Smooth muscle cell (in vitro differentiated cells): ENCODE measurements at regions not wholly inside any gene's neighbourhood (a gene's known extent, or its start where the extent isn't known, plus 50 kb on each side); places are given as distances from the start of the nearest gene placed in this dataset.

Experiments
- DNase-seq: peaks from one replicate; lab custom pipeline; 2025; ENCODE audit not compliant: unreplicated experiment; lab: John Stamatoyannopoulos, UW
- H2AFZ ChIP-seq: fragments of 200-600 bp; sonication (generic); 2 replicates; pipeline ENCODE4 v1.6.0; 2016; ENCODE audit warnings: antibody characterized with exemption, low read depth, mild to moderate bottlenecking
- H3F3A ChIP-seq: fragments of 200-600 bp; sonication (generic); 2 replicates; pipeline ENCODE4 v1.6.0; 2017; ENCODE audit warnings: antibody characterized with exemption, low read depth
- H3K27ac ChIP-seq: fragments of 200-600 bp; sonication (generic); 2 replicates; pipeline ENCODE4 v1.5.1; 2016; ENCODE audit warnings: low read depth, mild to moderate bottlenecking
- H3K27me3 ChIP-seq: fragments of 200-600 bp; sonication (generic); 2 replicates; pipeline ENCODE4 v1.6.1; 2016; ENCODE audit warnings: low read depth, mild to moderate bottlenecking
- H3K36me3 ChIP-seq: fragments of 200-600 bp; sonication (generic); 2 replicates; pipeline ENCODE4 v1.5.1; 2016; ENCODE audit warnings: low read depth
- H3K4me1 ChIP-seq: fragments of 200-600 bp; sonication (generic); 2 replicates; pipeline ENCODE4 v1.5.1; 2016; ENCODE audit warnings: low read depth
- H3K4me2 ChIP-seq: fragments of 200-600 bp; sonication (generic); 2 replicates; pipeline ENCODE4 v1.6.0; 2016; ENCODE audit warnings: mild to moderate bottlenecking
- H3K4me3 ChIP-seq: fragments of 200-600 bp; sonication (generic); 2 replicates; pipeline ENCODE4 v1.5.1; 2016; ENCODE audit warnings: mild to moderate bottlenecking
- H3K79me2 ChIP-seq: fragments of 200-600 bp; sonication (generic); 2 replicates; pipeline ENCODE4 v1.6.0; 2016; ENCODE audit warnings: low read depth, mild to moderate bottlenecking
- H3K9ac ChIP-seq: fragments of 200-600 bp; sonication (generic); 2 replicates; pipeline ENCODE4 v1.6.0; 2016; ENCODE audit warnings: low read depth
- H3K9me3 ChIP-seq: fragments of 200-600 bp; sonication (generic); replicated peaks from 2 replicates; pipeline ENCODE4 v1.5.1; 2016; ENCODE audit warnings: low read depth
- H4K20me1 ChIP-seq: fragments of 200-600 bp; sonication (generic); 2 replicates; pipeline ENCODE4 v1.6.0; 2016; ENCODE audit warnings: low read depth
- CTCF ChIP-seq: fragments of 200-600 bp; sonication (generic); IDR thresholded peaks from 2 replicates; pipeline ENCODE4 v1.5.1; 2017; ENCODE audit warnings: borderline replicate concordance, mild to moderate bottlenecking, antibody characterized with exemption; ENCODE audit not compliant: insufficient read depth, poor library complexity, severe bottlenecking
- WGBS: methylation state at CpG from one replicate; pipeline ENCODE4 v1.1.7; 2016; ENCODE audit warnings: low lambda C conversion rate; 5-methylcytosine and 5-hydroxymethylcytosine counted together

- Histone ChIP-seq H3F3A (peaks cover 8% of the 10 kb centered on the region), H3K36me3 (no peaks in the 10 kb centered on the region), H3K4me2 (no peak overlapping the region), H3K4me3 (no peak overlapping the region), H4K20me1 (no peaks in the 10 kb centered on the region), H3K79me2 (no peaks in the 10 kb centered on the region), H2AFZ (no peak overlapping the region), H3K9ac (no peak overlapping the region), H3K4me1 (no peaks in the 10 kb centered on the region), H3K27me3 (no peaks in the 10 kb centered on the region), H3K27ac (no peak overlapping the region), H3K9me3 (no peaks in the 10 kb centered on the region)
- no peak for DNase-seq
- TF ChIP-seq CTCF: no peak
- WGBS: 70% methylated on average over 2 of the region's 2 CpGs
These were observed 267.5 kb downstream of the NKX6-1 start for GRCh38 chr4:84231539-84232055.

- no peaks in the 10 kb centered on the region for H3K27me3 ChIP-seq
- 63% methylated on average over 4 of the region's 4 CpGs for WGBS
- no peaks in the 10 kb centered on the region for H3K9me3 ChIP-seq
- H3F3A ChIP-seq: no peaks in the 10 kb centered on the region
- no peaks in the 10 kb centered on the region for H3K79me2 ChIP-seq
- no peak overlapping the region for H2AFZ ChIP-seq
- no peaks in the 10 kb centered on the region for H3K36me3 ChIP-seq
- no peak overlapping the region for H3K4me3 ChIP-seq
- H3K4me1 ChIP-seq: no peaks in the 10 kb centered on the region
- H3K27ac ChIP-seq: no peak overlapping the region
- H4K20me1 ChIP-seq: no peaks in the 10 kb centered on the region
- TF ChIP-seq CTCF: no peak
- no peak overlapping the region for H3K4me2 ChIP-seq
- H3K9ac ChIP-seq: no peak overlapping the region
- DNase-seq: no peak
These were observed 274.6 kb downstream of the NKX6-1 start for GRCh38 chr4:84224522-84224921.

GRCh38 chr4:84221704-84222103 lies 277.4 kb downstream of the NKX6-1 start:
- no peaks in the 10 kb centered on the region for H3K79me2 ChIP-seq
- H3K4me1 ChIP-seq: no peaks in the 10 kb centered on the region
- H3K4me3 ChIP-seq: no peak overlapping the region
- no peaks in the 10 kb centered on the region for H3K27me3 ChIP-seq
- TF ChIP-seq CTCF: no peak
- WGBS: 80% methylated on average over 4 of the region's 4 CpGs
- H3K9ac ChIP-seq: no peak overlapping the region
- H2AFZ ChIP-seq: no peak overlapping the region
- H3K9me3 ChIP-seq: no peaks in the 10 kb centered on the region
- no peaks in the 10 kb centered on the region for H3F3A ChIP-seq
- no peak overlapping the region for H3K4me2 ChIP-seq
- no peak for DNase-seq
- H4K20me1 ChIP-seq: no peaks in the 10 kb centered on the region
- H3K36me3 ChIP-seq: no peaks in the 10 kb centered on the region
- H3K27ac ChIP-seq: no peak overlapping the region

GRCh38 chr4:84220990-84221389 lies 278.1 kb downstream of the NKX6-1 start:
- Histone ChIP-seq H3K9ac (no peak overlapping the region), H3K79me2 (no peaks in the 10 kb centered on the region), H3K9me3 (no peaks in the 10 kb centered on the region), H4K20me1 (no peaks in the 10 kb centered on the region), H3F3A (no peaks in the 10 kb centered on the region), H3K27ac (no peak overlapping the region), H3K4me2 (no peak overlapping the region), H3K27me3 (peaks cover 5% of the 10 kb centered on the region), H3K4me1 (no peaks in the 10 kb centered on the region), H2AFZ (no peak overlapping the region), H3K4me3 (no peak overlapping the region), H3K36me3 (no peaks in the 10 kb centered on the region)
- 86% methylated on average over 6 of the region's 6 CpGs for WGBS
- no peak for TF ChIP-seq CTCF
- DNase-seq: no peak
